SU-DHL-6 (cell line): ENCODE measurements at regions not wholly inside any gene's neighbourhood (a gene's known extent, or its start where the extent isn't known, plus 50 kb on each side); places are given as distances from the start of the nearest gene placed in this dataset.

Experiments used
- EZH2phosphoT487 ChIP-seq: fragments of 200-600 bp; sonication (generic), shearing (Covaris generic); conservative IDR thresholded peaks from 2 replicates; pipeline ENCODE4 v1.6.1; 2018; ENCODE audit warnings: mild to moderate bottlenecking, antibody characterized with exemption, low read length, moderate library complexity, mixed read lengths
- TF ChIP-seq, protein P1 (sequence below): fragments of 200-600 bp; sonication (generic); IDR thresholded peaks from one replicate; pipeline ENCODE4 v1.5.1; 2017; ENCODE audit warnings: antibody characterized with exemption, mild to moderate bottlenecking, low read length, moderate library complexity; ENCODE audit not compliant: insufficient read depth, poor library complexity, severe bottlenecking

- TF ChIP-seq, protein P1, sequence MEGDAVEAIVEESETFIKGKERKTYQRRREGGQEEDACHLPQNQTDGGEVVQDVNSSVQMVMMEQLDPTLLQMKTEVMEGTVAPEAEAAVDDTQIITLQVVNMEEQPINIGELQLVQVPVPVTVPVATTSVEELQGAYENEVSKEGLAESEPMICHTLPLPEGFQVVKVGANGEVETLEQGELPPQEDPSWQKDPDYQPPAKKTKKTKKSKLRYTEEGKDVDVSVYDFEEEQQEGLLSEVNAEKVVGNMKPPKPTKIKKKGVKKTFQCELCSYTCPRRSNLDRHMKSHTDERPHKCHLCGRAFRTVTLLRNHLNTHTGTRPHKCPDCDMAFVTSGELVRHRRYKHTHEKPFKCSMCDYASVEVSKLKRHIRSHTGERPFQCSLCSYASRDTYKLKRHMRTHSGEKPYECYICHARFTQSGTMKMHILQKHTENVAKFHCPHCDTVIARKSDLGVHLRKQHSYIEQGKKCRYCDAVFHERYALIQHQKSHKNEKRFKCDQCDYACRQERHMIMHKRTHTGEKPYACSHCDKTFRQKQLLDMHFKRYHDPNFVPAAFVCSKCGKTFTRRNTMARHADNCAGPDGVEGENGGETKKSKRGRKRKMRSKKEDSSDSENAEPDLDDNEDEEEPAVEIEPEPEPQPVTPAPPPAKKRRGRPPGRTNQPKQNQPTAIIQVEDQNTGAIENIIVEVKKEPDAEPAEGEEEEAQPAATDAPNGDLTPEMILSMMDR: no peak
- no peak for TF ChIP-seq EZH2phosphoT487
These were observed 1573.0 kb upstream of the PRMT6 start for GRCh38 chr1:105483436-105483835.
